ENCODE measurements at regions not wholly inside any gene's neighbourhood (a gene's known extent, or its start where the extent isn't known, plus 50 kb on each side); places are given as distances from the start of the nearest gene placed in this dataset.

DNA sequence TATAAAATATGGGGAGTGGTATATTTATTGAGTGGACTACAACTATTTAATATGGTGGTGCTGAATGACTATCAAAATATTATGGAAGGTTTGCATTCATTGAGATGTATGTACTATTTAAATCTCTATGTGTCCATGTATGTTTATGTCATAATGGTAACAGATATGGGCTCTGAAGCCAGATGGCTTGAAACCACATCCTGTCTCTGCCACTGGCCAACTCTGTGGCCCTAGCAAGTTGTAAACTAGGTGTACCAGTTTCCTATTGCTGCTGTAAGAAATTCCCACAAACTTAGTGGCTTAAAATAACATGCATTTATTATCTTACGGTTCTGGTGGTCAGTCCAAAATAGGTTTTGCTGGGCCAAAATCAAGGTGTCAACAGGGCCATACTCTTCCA lies 198.1 kb upstream of the NFE2L3 start:
- TF ChIP-seq, protein P1, sequence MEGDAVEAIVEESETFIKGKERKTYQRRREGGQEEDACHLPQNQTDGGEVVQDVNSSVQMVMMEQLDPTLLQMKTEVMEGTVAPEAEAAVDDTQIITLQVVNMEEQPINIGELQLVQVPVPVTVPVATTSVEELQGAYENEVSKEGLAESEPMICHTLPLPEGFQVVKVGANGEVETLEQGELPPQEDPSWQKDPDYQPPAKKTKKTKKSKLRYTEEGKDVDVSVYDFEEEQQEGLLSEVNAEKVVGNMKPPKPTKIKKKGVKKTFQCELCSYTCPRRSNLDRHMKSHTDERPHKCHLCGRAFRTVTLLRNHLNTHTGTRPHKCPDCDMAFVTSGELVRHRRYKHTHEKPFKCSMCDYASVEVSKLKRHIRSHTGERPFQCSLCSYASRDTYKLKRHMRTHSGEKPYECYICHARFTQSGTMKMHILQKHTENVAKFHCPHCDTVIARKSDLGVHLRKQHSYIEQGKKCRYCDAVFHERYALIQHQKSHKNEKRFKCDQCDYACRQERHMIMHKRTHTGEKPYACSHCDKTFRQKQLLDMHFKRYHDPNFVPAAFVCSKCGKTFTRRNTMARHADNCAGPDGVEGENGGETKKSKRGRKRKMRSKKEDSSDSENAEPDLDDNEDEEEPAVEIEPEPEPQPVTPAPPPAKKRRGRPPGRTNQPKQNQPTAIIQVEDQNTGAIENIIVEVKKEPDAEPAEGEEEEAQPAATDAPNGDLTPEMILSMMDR (IDR thresholded peaks at IDR 0.05; ENCODE audit: low read depth, low read length): no peak
- no peak for TF ChIP-seq EZH2phosphoT487 (IDR thresholded peaks at IDR 0.05; ENCODE audit: low read depth)

Data from OCI-LY3 (cell line).